Liver (tissue), 8 donors: ENCODE measurements at regions not wholly inside any gene's neighbourhood (a gene's known extent, or its start where the extent isn't known, plus 50 kb on each side); places are given as distances from the start of the nearest gene placed in this dataset.

ENCODE experiments used
- DNase-seq: peaks from one replicate; pipeline ENCODE4 v3.0.0-alpha.2; 2017; ENCODE audit warnings: low spot score
- H3K27ac ChIP-seq, 2 donors: one replicate each; pipeline ENCODE4 v1.7.0; 2013; ENCODE audit warnings: inconsistent platforms in 2 of 2, low read length in 2 of 2, control low read depth in 1 of 2, low read depth in 1 of 2, mild to moderate bottlenecking in 1 of 2
- H3K27me3 ChIP-seq, 4 donors: one replicate each; pipeline versions ENCODE4 v1.6.1 to v1.7.0; 2013; ENCODE audit warnings: low read length in 3 of 4, inconsistent platforms in 1 of 4, mild to moderate bottlenecking in 1 of 4, moderate library complexity in 1 of 4; ENCODE audit not compliant: control insufficient read depth in 4 of 4, insufficient read depth in 4 of 4
- H3K36me3 ChIP-seq, 4 donors: one replicate each; pipeline versions ENCODE4 v1.6.1 to v1.7.0; 2013; ENCODE audit warnings: low read length in 3 of 4, mild to moderate bottlenecking in 3 of 4, low read depth in 1 of 4, moderate library complexity in 1 of 4; ENCODE audit not compliant: control insufficient read depth in 4 of 4, insufficient read depth in 3 of 4
- H3K4me1 ChIP-seq, 4 donors: one replicate each; pipeline versions ENCODE4 v1.6.1 to v1.7.0; 2013; ENCODE audit warnings: low read length in 3 of 4, mild to moderate bottlenecking in 3 of 4, moderate library complexity in 1 of 4; ENCODE audit not compliant: control insufficient read depth in 4 of 4, insufficient read depth in 4 of 4
- H3K4me3 ChIP-seq, 3 donors: one replicate each; pipeline versions ENCODE4 v1.6.1 to v1.7.0; 2013; ENCODE audit warnings: low read length in 3 of 3, control low read depth in 1 of 3, low read depth in 1 of 3, mild to moderate bottlenecking in 1 of 3
- H3K9ac ChIP-seq, 2 donors: one replicate each; pipeline ENCODE4 v1.7.0; 2013; ENCODE audit warnings: low read length in 2 of 2, mild to moderate bottlenecking in 2 of 2, moderate library complexity in 2 of 2, control low read depth in 1 of 2, low read depth in 1 of 2
- H3K9me3 ChIP-seq, 4 donors: one replicate each; pipeline versions ENCODE4 v1.6.1 to v1.7.0; 2013; ENCODE audit warnings: low read length in 3 of 4; ENCODE audit not compliant: control insufficient read depth in 4 of 4
- ATF3 ChIP-seq: IDR thresholded peaks from 2 replicates; pipeline ENCODE4 v1.6.1; 2016; ENCODE audit warnings: antibody characterized with exemption
- CTCF ChIP-seq: fragments of 150-350 bp; IDR thresholded peaks from 2 replicates; pipeline ENCODE4 v1.5.1; 2017; ENCODE audit warnings: improper control_type of control experiment, low read depth, low read length; ENCODE audit not compliant: missing input control
- EGR1 ChIP-seq, 2 donors: IDR thresholded peaks; 2 replicates each; pipeline ENCODE4 v1.6.1; 2016 to 2018; ENCODE audit warnings: antibody characterized with exemption in 2 of 2, low read depth in 2 of 2
- FOXA1 ChIP-seq: IDR thresholded peaks from 2 replicates; pipeline ENCODE4 v1.6.1; 2016; ENCODE audit warnings: antibody characterized with exemption
- FOXA2 ChIP-seq: IDR thresholded peaks from 2 replicates; pipeline ENCODE4 v1.6.1; 2016; ENCODE audit warnings: antibody characterized with exemption
- GABPA ChIP-seq, 2 donors: IDR thresholded peaks in 1 of 2; conservative IDR thresholded peaks in 1 of 2; 2 replicates each; pipeline ENCODE4 v1.6.1; 2016; ENCODE audit warnings: antibody characterized with exemption in 2 of 2, mild to moderate bottlenecking in 1 of 2, moderate library complexity in 1 of 2
- HNF4A ChIP-seq, 2 donors: conservative IDR thresholded peaks; 2 replicates each; pipeline ENCODE4 v1.6.1; 2016; ENCODE audit warnings: antibody characterized with exemption in 2 of 2, mild to moderate bottlenecking in 2 of 2
- HNF4G ChIP-seq: IDR thresholded peaks from 2 replicates; pipeline ENCODE4 v1.6.1; 2016; ENCODE audit warnings: antibody characterized with exemption
- JUND ChIP-seq, 2 donors: IDR thresholded peaks; 2 replicates each; pipeline ENCODE4 v1.6.1; 2016; ENCODE audit warnings: antibody characterized with exemption in 2 of 2
- MAX ChIP-seq: IDR thresholded peaks from 2 replicates; pipeline ENCODE4 v1.6.1; 2016; ENCODE audit warnings: antibody characterized with exemption
- NR2F2 ChIP-seq: IDR thresholded peaks from 2 replicates; pipeline ENCODE4 v1.6.1; 2016; ENCODE audit warnings: antibody characterized with exemption
- RAD21 ChIP-seq, 2 donors: IDR thresholded peaks; 2 replicates each; pipeline ENCODE4 v1.6.1; 2016; ENCODE audit warnings: antibody characterized with exemption in 2 of 2, mild to moderate bottlenecking in 2 of 2
- REST ChIP-seq: IDR thresholded peaks from 2 replicates; pipeline ENCODE4 v1.6.1; 2016; ENCODE audit warnings: antibody characterized with exemption, mild to moderate bottlenecking
- RXRA ChIP-seq, 2 donors: IDR thresholded peaks; 2 replicates each; pipeline ENCODE4 v1.6.1; 2017 to 2018; ENCODE audit warnings: antibody characterized with exemption in 2 of 2, mild to moderate bottlenecking in 1 of 2
- SP1 ChIP-seq: IDR thresholded peaks from 2 replicates; pipeline ENCODE4 v1.6.1; 2018; ENCODE audit warnings: antibody characterized with exemption, mild to moderate bottlenecking
- TAF1 ChIP-seq: conservative IDR thresholded peaks from 2 replicates; pipeline ENCODE4 v1.6.1; 2016; ENCODE audit warnings: antibody characterized with exemption, mild to moderate bottlenecking
- YY1 ChIP-seq: IDR thresholded peaks from 2 replicates; pipeline ENCODE4 v1.6.1; 2016; ENCODE audit warnings: antibody characterized with exemption, mild to moderate bottlenecking
- whole genome bisulfite sequencing: extraction: QIAGEN DNeasy Blood & Tissue Kit; methylation state at CpG from one replicate; pipeline ENCODE4 v1.1.7; 2013; 5-methylcytosine and 5-hydroxymethylcytosine counted together
- donor health status: healthy.
- donor health status: healthy.
- donor health status: healthy.
- donor health status: healthy.
- donor health status: healthy.

GRCh38 chr2:58520903-58521302, 279.8 kb upstream of the FANCL start:
- Histone ChIP-seq H3K9me3 (no peaks in the 10 kb centered on the region), H3K4me3 (no peak overlapping the region), H3K27ac (no peak overlapping the region), H3K4me1 (no peaks in the 10 kb centered on the region), H3K36me3 (no peaks in the 10 kb centered on the region), H3K9ac (no peak overlapping the region), H3K27me3 (peaks cover 0 to 2% (median 0%) of the 10 kb centered on the region in 4 donors)
- no peak for TF ChIP-seq EGR1 (IDR thresholded peaks at IDR 0.05; ENCODE audit: low read depth in 2 of 2)
- TF ChIP-seq REST, result no peak
- TF ChIP-seq NR2F2, result no peak
- TF ChIP-seq JUND (IDR thresholded peaks at IDR 0.05), result no peak
- TF ChIP-seq YY1, result no peak
- TF ChIP-seq HNF4A (conservative IDR thresholded peaks at IDR 0.05), result no peak
- no peak for TF ChIP-seq FOXA2
- no peak for TF ChIP-seq HNF4G
- no peak for TF ChIP-seq MAX
- no peak for TF ChIP-seq RXRA (IDR thresholded peaks at IDR 0.05)
- no peak for TF ChIP-seq ATF3
- TF ChIP-seq GABPA (IDR thresholded peaks at IDR 0.05 in 1 of 2, conservative IDR thresholded peaks at IDR 0.05 in 1 of 2), result no peak
- no peak for TF ChIP-seq FOXA1
- DNase-seq, result no peak
- 78% methylated on average over 3 of the region's 3 CpGs for WGBS

- Histone ChIP-seq H3K9ac (no peak overlapping the region), H3K27me3 (peaks cover 0 to 2% (median 0%) of the 10 kb centered on the region in 4 donors), H3K4me3 (no peak overlapping the region), H3K36me3 (no peaks in the 10 kb centered on the region), H3K27ac (no peak overlapping the region), H3K9me3 (no peaks in the 10 kb centered on the region), H3K4me1 (no peaks in the 10 kb centered on the region)
- no peak for DNase-seq
- no peak for TF ChIP-seq HNF4A (conservative IDR thresholded peaks at IDR 0.05)
- no peak for TF ChIP-seq HNF4G
- TF ChIP-seq RXRA (IDR thresholded peaks at IDR 0.05), result no peak
- TF ChIP-seq YY1, result no peak
- TF ChIP-seq RAD21 (IDR thresholded peaks at IDR 0.05), result no peak
- TF ChIP-seq MAX, result no peak
- no peak for TF ChIP-seq FOXA2
- TF ChIP-seq NR2F2, result no peak
- no peak for TF ChIP-seq GABPA (IDR thresholded peaks at IDR 0.05 in 1 of 2, conservative IDR thresholded peaks at IDR 0.05 in 1 of 2)
- no peak for TF ChIP-seq JUND (IDR thresholded peaks at IDR 0.05)
- whole genome bisulfite sequencing, result 92% methylated on average over 2 of the region's 2 CpGs
These were observed 276.8 kb upstream of the FANCL start for GRCh38 chr2:58517881-58518280.

GRCh38 chr2:58516695-58517094, 275.6 kb upstream of the FANCL start:
- no peak overlapping the region for H3K27ac ChIP-seq
- no peaks in the 10 kb centered on the region for H3K4me1 ChIP-seq
- no peak for DNase-seq
- no peak overlapping the region for H3K4me3 ChIP-seq
- no peaks in the 10 kb centered on the region for H3K9me3 ChIP-seq
- no peaks in the 10 kb centered on the region for H3K27me3 ChIP-seq
- no peaks in the 10 kb centered on the region for H3K36me3 ChIP-seq
- H3K9ac ChIP-seq, result no peak overlapping the region
- WGBS, result 88% methylated on average over 3 of the region's 3 CpGs
- TF ChIP-seq CTCF (no peak), RAD21 (IDR thresholded peaks at IDR 0.05) (no peak), HNF4G (no peak), ATF3 (no peak), TAF1 (no peak), FOXA1 (no peak), NR2F2 (no peak), SP1 (no peak), GABPA (IDR thresholded peaks at IDR 0.05 in 1 of 2, conservative IDR thresholded peaks at IDR 0.05 in 1 of 2) (no peak), REST (no peak)
